ENCODE measurements at regions not wholly inside any gene's neighbourhood (a gene's known extent, or its start where the extent isn't known, plus 50 kb on each side); places are given as distances from the start of the nearest gene placed in this dataset.

- intact Hi-C loops (cut with micrococcal nuclease; ENCODE audit: unreplicated experiment): no loop called here
- Mint-ChIP-seq H3K4me1 (ENCODE audit: low read depth, unreplicated experiment) (no peaks in the 10 kb centered on the region), H3K27ac (ENCODE audit: unreplicated experiment) (no peak overlapping the region), H3K36me3 (ENCODE audit: insufficient read depth, unreplicated experiment) (no peaks in the 10 kb centered on the region), H3K9me3 (ENCODE audit: low read depth, unreplicated experiment) (peaks cover 3% of the 10 kb centered on the region), H3K4me3 (ENCODE audit: low read depth, unreplicated experiment) (no peak overlapping the region), H3K27me3 (ENCODE audit: unreplicated experiment) (no peaks in the 10 kb centered on the region)
- TF ChIP-seq, protein P1, sequence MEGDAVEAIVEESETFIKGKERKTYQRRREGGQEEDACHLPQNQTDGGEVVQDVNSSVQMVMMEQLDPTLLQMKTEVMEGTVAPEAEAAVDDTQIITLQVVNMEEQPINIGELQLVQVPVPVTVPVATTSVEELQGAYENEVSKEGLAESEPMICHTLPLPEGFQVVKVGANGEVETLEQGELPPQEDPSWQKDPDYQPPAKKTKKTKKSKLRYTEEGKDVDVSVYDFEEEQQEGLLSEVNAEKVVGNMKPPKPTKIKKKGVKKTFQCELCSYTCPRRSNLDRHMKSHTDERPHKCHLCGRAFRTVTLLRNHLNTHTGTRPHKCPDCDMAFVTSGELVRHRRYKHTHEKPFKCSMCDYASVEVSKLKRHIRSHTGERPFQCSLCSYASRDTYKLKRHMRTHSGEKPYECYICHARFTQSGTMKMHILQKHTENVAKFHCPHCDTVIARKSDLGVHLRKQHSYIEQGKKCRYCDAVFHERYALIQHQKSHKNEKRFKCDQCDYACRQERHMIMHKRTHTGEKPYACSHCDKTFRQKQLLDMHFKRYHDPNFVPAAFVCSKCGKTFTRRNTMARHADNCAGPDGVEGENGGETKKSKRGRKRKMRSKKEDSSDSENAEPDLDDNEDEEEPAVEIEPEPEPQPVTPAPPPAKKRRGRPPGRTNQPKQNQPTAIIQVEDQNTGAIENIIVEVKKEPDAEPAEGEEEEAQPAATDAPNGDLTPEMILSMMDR (IDR thresholded peaks at IDR 0.05; ENCODE audit: unreplicated experiment): no peak
- BruUV-seq (replicated peaks): no TSS peak
- no peak for DNase-seq
- CTCF ChIA-PET: no interaction called here
Measured at GRCh38 chr12:24212496-24212895, 263.0 kb upstream of the SOX5 start.

DNA sequence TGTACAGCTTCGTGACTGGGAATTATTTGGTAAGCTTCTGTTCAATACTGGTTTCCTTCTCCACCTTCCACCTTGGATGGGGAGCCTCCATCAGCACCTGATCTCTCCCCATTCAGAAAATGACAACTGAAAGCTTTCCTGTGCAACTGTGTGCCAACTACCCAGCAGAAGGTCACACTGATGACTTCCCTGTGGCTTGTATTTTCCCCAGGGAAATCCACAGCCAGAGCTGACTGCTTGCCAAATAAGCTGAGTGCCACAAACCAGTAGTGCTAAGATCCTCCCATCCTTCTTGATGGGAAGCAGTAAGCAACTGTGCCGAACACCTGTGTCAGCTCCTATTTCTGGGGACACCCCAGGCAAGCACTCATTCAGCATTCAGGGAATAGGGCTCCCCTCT, 257.2 kb upstream of the SOX5 start:
- Mint-ChIP-seq H3K4me3 (ENCODE audit: low read depth, unreplicated experiment) (no peak overlapping the region), H3K27me3 (ENCODE audit: unreplicated experiment) (no peaks in the 10 kb centered on the region), H3K9me3 (ENCODE audit: low read depth, unreplicated experiment) (peaks cover 8% of the 10 kb centered on the region), H3K36me3 (ENCODE audit: insufficient read depth, unreplicated experiment) (no peaks in the 10 kb centered on the region), H3K4me1 (ENCODE audit: low read depth, unreplicated experiment) (peaks cover 5% of the 10 kb centered on the region), H3K27ac (ENCODE audit: unreplicated experiment) (no peak overlapping the region)
- no TSS peak for BruUV-seq (replicated peaks)
- no peak for DNase-seq
- CTCF ChIA-PET: interaction anchor here (0.7 kb wide), 1 partner anchor 24 kb away, joined by 5 read pairs; no protein-coding TSS in a partner anchor
- TF ChIP-seq, protein P1 (IDR thresholded peaks at IDR 0.05; ENCODE audit: unreplicated experiment): no peak
- intact Hi-C loops (cut with micrococcal nuclease; ENCODE audit: unreplicated experiment): no loop called here

DNA sequence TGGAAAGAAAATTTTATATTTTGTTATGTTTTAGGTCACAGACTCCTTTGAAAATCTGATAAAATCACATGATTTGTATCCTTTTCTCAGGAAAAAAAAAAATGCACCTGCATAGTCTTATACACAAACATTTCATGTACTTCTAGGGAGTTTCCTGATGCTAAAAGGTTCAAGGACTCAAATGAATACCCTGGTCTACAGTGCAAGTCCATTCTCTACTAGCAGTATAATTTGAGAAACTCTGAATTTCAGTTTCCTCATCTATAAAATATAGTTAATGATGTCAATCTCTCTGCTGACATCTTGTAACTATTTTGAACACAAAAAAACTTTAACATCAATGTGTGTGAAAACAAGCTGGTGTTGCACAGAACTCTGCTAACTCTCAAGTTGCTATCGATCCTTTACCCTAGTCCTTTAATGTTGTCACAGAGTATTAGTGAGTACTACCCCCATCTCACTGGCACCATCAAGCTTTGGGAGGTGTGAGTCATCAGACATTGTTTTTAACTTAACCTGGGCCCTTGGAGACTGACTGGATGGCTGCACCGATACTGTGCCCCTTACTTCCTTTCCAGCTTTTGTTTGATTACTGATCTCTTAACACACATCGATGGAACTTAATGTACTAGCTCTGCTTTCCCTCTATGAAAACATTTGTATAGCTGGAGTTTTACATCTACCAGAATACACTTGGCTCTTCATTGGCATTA, 251.9 kb upstream of the SOX5 start:
- Mint-ChIP-seq H3K4me3 (ENCODE audit: low read depth, unreplicated experiment) (no peak overlapping the region), H3K9me3 (ENCODE audit: low read depth, unreplicated experiment) (peaks cover 5% of the 10 kb centered on the region), H3K27ac (ENCODE audit: unreplicated experiment) (no peak overlapping the region), H3K36me3 (ENCODE audit: insufficient read depth, unreplicated experiment) (no peaks in the 10 kb centered on the region), H3K4me1 (ENCODE audit: low read depth, unreplicated experiment) (peaks cover 14% of the 10 kb centered on the region), H3K27me3 (ENCODE audit: unreplicated experiment) (no peaks in the 10 kb centered on the region)
- intact Hi-C loops (cut with micrococcal nuclease; ENCODE audit: unreplicated experiment): no loop called here
- TF ChIP-seq, protein P1 (IDR thresholded peaks at IDR 0.05; ENCODE audit: unreplicated experiment): no peak
- DNase-seq: peak; percentile 2
- BruUV-seq (replicated peaks): no TSS peak
- CTCF ChIA-PET: no interaction called here

DNA sequence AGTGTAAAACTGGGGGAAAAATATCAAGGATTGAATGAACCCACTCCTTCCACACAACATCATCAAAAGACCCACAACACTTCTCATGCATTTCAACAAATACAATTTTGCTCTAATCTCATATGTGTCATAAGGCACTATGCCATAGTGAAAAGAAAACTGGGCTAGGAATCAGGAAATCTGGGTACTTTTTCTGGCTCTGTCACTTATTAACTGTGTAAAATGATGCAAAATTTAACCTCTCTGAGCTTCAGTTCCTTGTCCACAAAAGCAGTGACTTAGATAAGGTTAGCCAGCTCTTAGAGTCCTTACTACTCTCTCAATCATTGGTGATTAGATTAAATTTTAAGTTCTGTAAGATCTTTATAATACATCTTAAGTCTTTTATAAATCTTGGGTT, 250.5 kb upstream of the SOX5 start:
- Mint-ChIP-seq H3K27me3 (ENCODE audit: unreplicated experiment) (no peaks in the 10 kb centered on the region), H3K9me3 (ENCODE audit: low read depth, unreplicated experiment) (peaks cover 5% of the 10 kb centered on the region), H3K4me3 (ENCODE audit: low read depth, unreplicated experiment) (no peak overlapping the region), H3K27ac (ENCODE audit: unreplicated experiment) (no peak overlapping the region), H3K36me3 (ENCODE audit: insufficient read depth, unreplicated experiment) (no peaks in the 10 kb centered on the region), H3K4me1 (ENCODE audit: low read depth, unreplicated experiment) (peaks cover 14% of the 10 kb centered on the region)
- no peak for DNase-seq
- no TSS peak for BruUV-seq (replicated peaks)
- intact Hi-C loops (cut with micrococcal nuclease; ENCODE audit: unreplicated experiment): no loop called here
- CTCF ChIA-PET: no interaction called here
- TF ChIP-seq, protein P1 (IDR thresholded peaks at IDR 0.05; ENCODE audit: unreplicated experiment): no peak

Data from Calu3 (cell line).